Thyroid gland (tissue), 4 donors: ENCODE measurements at regions not wholly inside any gene's neighbourhood (a gene's known extent, or its start where the extent isn't known, plus 50 kb on each side); places are given as distances from the start of the nearest gene placed in this dataset.

Experiments
- DNase-seq, 2 donors: peaks; one replicate each; pipeline ENCODE4 v3.0.0-alpha.2; 2019
- H3K27ac ChIP-seq, 3 donors: fragments of 200-600 bp; sonication (generic); 1 replicate in 2 of 3; 2 replicates in 1 of 3; pipeline ENCODE4 v1.5.1; 2016 to 2019; ENCODE audit warnings: mild to moderate bottlenecking in 1 of 3, moderate library complexity in 1 of 3
- H3K27me3 ChIP-seq: fragments of 200-600 bp; sonication (generic); one replicate; pipeline ENCODE4 v1.5.1; 2019
- H3K36me3 ChIP-seq, 2 donors: fragments of 200-600 bp; sonication (generic); one replicate each; pipeline ENCODE4 v1.5.1; 2016 to 2019
- H3K4me1 ChIP-seq, 2 donors: fragments of 200-600 bp; sonication (generic); one replicate each; pipeline ENCODE4 v1.5.1; 2017 to 2019
- H3K4me3 ChIP-seq, 3 donors: fragments of 200-600 bp; sonication (generic); replicated peaks in 1 of 3; 1 replicate in 2 of 3; 2 replicates in 1 of 3; pipeline ENCODE4 v1.5.1; 2016; ENCODE audit warnings: mild to moderate bottlenecking in 1 of 3
- H3K9me3 ChIP-seq: fragments of 200-600 bp; sonication (generic); one replicate; pipeline ENCODE4 v1.5.1; 2017
- CTCF ChIP-seq, 6 experiments: fragments of 200-600 bp in 3 of 6; fragments of 450-650 bp in 3 of 6; sonication (generic) in 3 of 6; IDR thresholded peaks; one replicate each; pipeline ENCODE4 v1.5.1; 2016 to 2019; ENCODE audit warnings: antibody characterized with exemption in 6 of 6, mild to moderate bottlenecking in 2 of 6, inconsistent platforms in 1 of 6, moderate library complexity in 1 of 6
- POLR2A ChIP-seq, 2 donors: fragments of 450-650 bp; IDR thresholded peaks; one replicate each; pipeline ENCODE4 v1.6.1; 2017; ENCODE audit warnings: antibody characterized with exemption in 2 of 2, mild to moderate bottlenecking in 2 of 2, moderate library complexity in 1 of 2
- WGBS, 2 donors: methylation state at CpG; one replicate each; pipeline ENCODE4 v1.1.5; 2017; 5-methylcytosine and 5-hydroxymethylcytosine counted together
- intact Hi-C: fragments of 100-400 bp; cut with DNase I; formaldehyde crosslinking; loops from one replicate; pipeline ENCODE4 v1.15.1; 2023

GRCh38 chr5:51271261-51271660 lies 112.0 kb upstream of the ISL1 start:
- WGBS, 2 donors: 74% methylated on average over 6 of the region's 6 CpGs
- Histone ChIP-seq H3K4me1 (no peaks in the 10 kb centered on the region), H3K4me3 (no peak overlapping the region), H3K36me3 (no peaks in the 10 kb centered on the region), H3K9me3 (no peaks in the 10 kb centered on the region), H3K27me3 (no peaks in the 10 kb centered on the region), H3K27ac (no peak overlapping the region)
- no peak for DNase-seq
- no peak for TF ChIP-seq POLR2A (IDR thresholded peaks at IDR 0.05)
- no peak for TF ChIP-seq CTCF (IDR thresholded peaks at IDR 0.05)
- intact Hi-C loops: no loop called here

GRCh38 chr5:51273021-51273420 lies 110.2 kb upstream of the ISL1 start:
- H3K27me3 ChIP-seq: no peaks in the 10 kb centered on the region
- no peaks in the 10 kb centered on the region for H3K4me1 ChIP-seq
- intact Hi-C loops: no loop called here
- no peak overlapping the region for H3K4me3 ChIP-seq
- no peak for DNase-seq
- 67 to 70% methylated on average over 3 of the region's 3 CpGs for WGBS, 2 donors
- no peak overlapping the region for H3K27ac ChIP-seq
- no peaks in the 10 kb centered on the region for H3K36me3 ChIP-seq
- TF ChIP-seq CTCF (IDR thresholded peaks at IDR 0.05) (no peak), POLR2A (IDR thresholded peaks at IDR 0.05) (no peak)
- no peaks in the 10 kb centered on the region for H3K9me3 ChIP-seq

- intact Hi-C loops: no loop called here
Observed at GRCh38 chr5:51273871-51274270, 109.4 kb upstream of the ISL1 start.

GRCh38 chr5:51275428-51275827 lies 107.8 kb upstream of the ISL1 start:
- WGBS, 2 donors: 90 to 91% methylated on average over 9 of the region's 9 CpGs
- Histone ChIP-seq H3K36me3 (no peaks in the 10 kb centered on the region), H3K4me3 (no peak overlapping the region), H3K27ac (no peak overlapping the region), H3K9me3 (no peaks in the 10 kb centered on the region), H3K27me3 (no peaks in the 10 kb centered on the region), H3K4me1 (no peaks in the 10 kb centered on the region)
- intact Hi-C loops: no loop called here
- DNase-seq: no peak
- TF ChIP-seq CTCF (IDR thresholded peaks at IDR 0.05) (no peak), POLR2A (IDR thresholded peaks at IDR 0.05) (no peak)

More at GRCh38 chr5:51273871-51274270, 109.4 kb upstream of the ISL1 start:
- Histone ChIP-seq H3K36me3 (no peaks in the 10 kb centered on the region), H3K4me1 (no peaks in the 10 kb centered on the region), H3K9me3 (no peaks in the 10 kb centered on the region), H3K27ac (no peak overlapping the region), H3K27me3 (no peaks in the 10 kb centered on the region), H3K4me3 (no peak overlapping the region)
- no peak for DNase-seq
- no peak for TF ChIP-seq CTCF (IDR thresholded peaks at IDR 0.05)
- TF ChIP-seq POLR2A (IDR thresholded peaks at IDR 0.05): no peak
- WGBS, 2 donors: 71 to 77% methylated on average over 1 of the region's 1 CpG

- no peaks in the 10 kb centered on the region for H3K4me1 ChIP-seq
- 94 to 95% methylated on average over 2 of the region's 2 CpGs for WGBS, 2 donors
- no peak overlapping the region for H3K4me3 ChIP-seq
- no peaks in the 10 kb centered on the region for H3K9me3 ChIP-seq
- no peaks in the 10 kb centered on the region for H3K36me3 ChIP-seq
- H3K27ac ChIP-seq: no peak overlapping the region
- intact Hi-C loops: no loop called here
- no peak for TF ChIP-seq POLR2A (IDR thresholded peaks at IDR 0.05)
- no peak for TF ChIP-seq CTCF (IDR thresholded peaks at IDR 0.05)
- no peaks in the 10 kb centered on the region for H3K27me3 ChIP-seq
- no peak for DNase-seq
Observed at GRCh38 chr5:51276250-51276649, 107.0 kb upstream of the ISL1 start.
